ENCODE measurements at regions not wholly inside any gene's neighbourhood (a gene's known extent, or its start where the extent isn't known, plus 50 kb on each side); places are given as distances from the start of the nearest gene placed in this dataset.
"Not testable (repeated sequence)": the region's sequence is repeated elsewhere in the genome, so short reads cannot be mapped to it uniquely, and the experiment has no call there.

- DNase-seq (ENCODE audit: low read depth in 2 of 2) = no peak
Observed at GRCh38 chr6:1230689-1231605, 81.0 kb upstream of the FOXQ1 start.

DNA sequence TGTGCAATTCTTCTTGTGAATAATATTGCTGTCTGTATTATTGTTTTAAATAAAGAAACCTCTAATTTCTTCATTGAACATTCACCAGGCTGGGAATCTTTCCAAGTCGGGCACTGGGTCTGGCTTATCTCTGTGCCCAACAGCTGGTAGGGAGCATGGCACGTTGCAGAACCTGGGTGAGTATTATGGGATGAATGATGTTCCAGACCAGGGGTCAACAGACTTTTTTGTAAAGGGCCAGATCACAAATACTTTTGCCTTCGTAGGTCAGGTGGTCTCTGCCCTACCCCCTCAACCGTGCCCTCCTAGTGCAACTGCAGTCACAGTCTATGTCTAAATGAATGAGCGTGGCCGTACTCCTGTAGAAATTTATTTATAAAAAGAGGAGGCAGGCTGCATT lies 81.6 kb upstream of the FOXQ1 start:
- DNase-seq (ENCODE audit: low read depth in 2 of 2) = no peak

DNA sequence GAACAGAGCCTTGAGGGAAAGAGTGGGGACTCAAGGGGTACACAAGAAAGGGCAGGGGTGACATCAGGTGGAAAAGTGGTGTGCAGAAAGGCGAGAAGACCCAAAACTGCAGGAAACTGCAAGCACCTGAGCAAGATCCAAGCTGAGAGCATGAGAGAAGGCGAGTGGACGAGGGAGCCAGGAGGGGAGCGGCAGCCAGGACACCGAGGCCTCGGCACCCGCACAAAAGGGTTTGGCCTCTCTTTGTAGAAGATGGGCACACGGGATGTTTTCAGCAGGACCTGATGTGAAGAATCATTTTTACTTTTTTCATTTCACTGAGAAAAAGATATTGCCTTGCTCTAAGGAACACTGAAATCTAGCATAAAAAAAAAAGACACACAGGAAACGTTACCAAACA lies 82.1 kb upstream of the FOXQ1 start:
- no peak for DNase-seq (ENCODE audit: low read depth in 2 of 2)

DNA sequence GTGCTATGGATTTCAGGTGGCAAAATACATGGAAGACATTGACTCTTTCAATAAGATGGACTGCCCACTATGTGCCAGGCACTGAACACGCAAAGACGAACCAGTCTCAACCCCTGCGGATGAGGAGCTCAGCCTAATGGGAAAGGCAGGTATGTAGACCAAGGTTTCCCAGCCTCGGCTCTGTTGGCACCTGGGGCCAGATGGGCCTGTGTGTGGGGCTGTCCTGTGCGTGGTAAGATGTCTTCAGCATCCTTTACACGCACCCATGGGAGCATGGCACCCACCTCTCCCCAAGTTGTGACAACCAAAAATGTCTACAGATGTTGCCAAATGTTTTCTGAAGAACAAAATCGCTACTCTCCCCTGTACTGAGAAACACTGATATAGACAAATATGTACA lies 82.6 kb upstream of the FOXQ1 start:
- DNase-seq (ENCODE audit: low read depth in 2 of 2) = no peak

GRCh38 chr6:1228754-1229191 lies 83.1 kb upstream of the FOXQ1 start:
- no peak for DNase-seq (ENCODE audit: low read depth in 2 of 2)

- no peak for DNase-seq (ENCODE audit: low read depth in 2 of 2)
Observed at GRCh38 chr6:1227935-1228753, 83.8 kb upstream of the FOXQ1 start.

DNA sequence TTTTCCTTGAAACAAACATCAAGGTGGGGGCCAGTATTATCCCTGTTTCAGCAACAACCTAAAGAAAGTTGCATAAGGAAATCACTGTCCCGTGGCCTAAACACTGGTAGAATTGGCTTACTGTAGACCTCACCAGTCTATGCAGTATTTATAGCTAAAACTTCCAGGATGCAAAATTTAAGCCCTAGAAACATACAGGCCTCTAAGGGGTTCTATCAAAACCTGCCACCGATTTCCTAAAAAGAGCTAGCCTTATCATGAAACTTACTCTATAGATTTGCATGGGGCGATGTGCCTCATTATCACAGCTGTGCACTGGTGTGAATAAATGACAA lies 84.3 kb upstream of the FOXQ1 start:
- DNase-seq (ENCODE audit: low read depth in 2 of 2) = no peak

DNA sequence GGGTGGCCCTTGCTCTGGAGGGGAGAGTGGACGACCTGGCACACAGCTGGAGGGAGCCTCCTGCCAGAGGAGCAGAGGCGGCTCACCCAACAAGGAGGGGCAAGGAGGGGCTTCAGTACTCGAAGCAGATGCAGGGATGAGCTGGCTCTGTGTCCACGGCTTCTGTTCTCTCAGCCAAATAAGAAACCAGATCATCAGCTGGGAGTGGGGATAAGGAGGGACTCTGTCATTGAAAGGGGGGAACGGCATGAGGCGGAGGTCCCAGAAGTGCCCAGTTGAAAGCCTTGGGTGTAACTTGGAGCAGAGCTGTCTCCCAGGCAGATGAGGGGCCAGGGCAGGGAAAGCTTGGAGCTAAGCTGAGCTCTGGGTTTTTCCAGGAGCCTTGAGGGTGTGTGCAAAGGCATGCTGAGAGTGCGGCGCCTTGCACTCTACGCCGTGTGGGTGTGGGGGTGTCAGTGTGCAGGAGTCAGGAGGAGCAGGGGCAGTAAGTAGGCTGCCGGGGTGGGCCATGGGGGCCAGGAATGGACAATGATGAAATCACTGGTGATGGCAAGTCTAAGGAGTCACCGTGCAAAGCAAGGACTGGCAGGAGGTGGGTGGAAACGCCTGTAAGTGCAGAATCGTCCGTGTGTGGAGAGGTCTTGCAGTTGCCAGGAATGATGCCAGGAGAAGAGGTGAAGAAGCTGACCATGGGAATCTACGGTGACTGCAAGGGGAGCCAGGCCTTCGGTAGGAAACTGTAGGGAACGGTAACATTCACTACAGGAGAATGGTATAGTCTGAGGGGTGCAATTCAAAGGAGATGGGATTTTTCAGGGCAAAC lies 85.4 kb upstream of the FOXQ1 start:
- DNase-seq (ENCODE audit: low read depth in 2 of 2) = no peak

GRCh38 chr6:1224514-1224913 lies 87.4 kb upstream of the FOXQ1 start:
- DNase-seq (ENCODE audit: low read depth in 2 of 2) = no peak

- no peak for DNase-seq (ENCODE audit: low read depth in 2 of 2)
Observed at GRCh38 chr6:1222728-1223595, 88.9 kb upstream of the FOXQ1 start.

DNA sequence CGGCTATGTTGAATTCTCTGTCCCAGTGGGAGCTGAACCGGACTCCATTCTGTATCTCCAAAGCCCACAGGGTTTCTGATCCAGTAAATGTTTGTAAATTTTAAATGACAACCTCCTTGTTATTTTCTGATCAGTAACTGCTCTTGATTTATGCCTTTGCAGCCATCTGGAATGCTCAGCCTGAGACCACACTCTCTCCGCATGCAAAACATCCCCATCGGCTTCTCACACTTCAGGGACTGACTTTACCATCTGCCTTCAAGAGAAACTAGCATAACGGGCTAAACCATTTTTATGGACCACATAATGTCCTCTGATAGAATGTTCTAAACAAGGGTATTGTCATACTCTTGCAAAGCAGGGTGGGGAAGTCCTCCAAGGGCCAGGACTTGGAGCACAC lies 94.5 kb upstream of the FOXQ1 start:
- DNase-seq (ENCODE audit: low read depth in 2 of 2) = no peak

DNA sequence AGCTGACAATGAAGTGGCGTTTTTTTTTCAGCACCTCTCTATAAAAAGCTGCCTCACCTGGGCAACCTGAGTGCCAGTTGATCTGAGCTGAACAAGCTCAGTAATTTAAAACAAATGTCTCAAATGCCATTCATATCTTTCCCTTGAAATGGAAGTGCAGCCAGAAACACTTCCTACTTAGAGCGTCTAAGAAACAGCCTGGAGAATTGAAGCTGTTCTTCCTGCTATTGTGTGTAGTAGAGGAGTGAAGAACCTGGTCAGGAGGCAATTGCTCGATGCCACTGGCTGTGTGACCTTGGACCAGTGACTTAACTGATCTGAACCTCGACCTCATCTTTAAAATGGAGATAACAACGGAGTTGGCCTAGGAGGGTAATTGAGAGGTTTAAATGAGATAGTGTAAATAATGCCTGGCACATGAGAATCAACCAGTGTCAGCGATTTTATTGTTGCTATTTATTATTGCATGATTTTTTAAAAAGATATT lies 95.4 kb upstream of the FOXQ1 start:
- DNase-seq (ENCODE audit: low read depth in 2 of 2) = no peak

- DNase-seq (ENCODE audit: low read depth in 2 of 2) = no peak
Observed at GRCh38 chr6:1215884-1216487, 95.9 kb upstream of the FOXQ1 start.

DNA sequence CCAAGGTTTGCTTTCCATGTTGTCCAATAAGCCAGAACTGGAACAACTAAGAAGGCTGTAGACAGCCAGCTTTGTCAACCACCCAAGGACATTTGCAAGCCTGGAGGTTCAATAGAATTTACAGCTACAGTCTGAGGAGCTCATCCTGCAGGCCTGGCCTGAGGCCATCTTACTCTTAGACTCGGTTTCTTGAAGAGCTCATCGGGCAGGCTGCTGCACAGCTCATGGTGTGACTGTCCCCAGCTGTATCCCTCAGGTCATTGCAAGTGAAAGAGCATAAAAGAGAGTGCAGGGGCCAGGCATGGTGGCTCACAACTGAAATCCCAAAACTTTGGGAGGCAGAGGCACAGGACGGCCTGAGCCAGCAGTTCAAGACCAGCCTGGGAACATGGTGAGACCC lies 96.9 kb upstream of the FOXQ1 start:
- no peak for DNase-seq (ENCODE audit: low read depth in 2 of 2)

GRCh38 chr6:1212919-1213318 lies 99.0 kb upstream of the FOXQ1 start:
- DNase-seq (ENCODE audit: low read depth in 2 of 2) = no peak

DNA sequence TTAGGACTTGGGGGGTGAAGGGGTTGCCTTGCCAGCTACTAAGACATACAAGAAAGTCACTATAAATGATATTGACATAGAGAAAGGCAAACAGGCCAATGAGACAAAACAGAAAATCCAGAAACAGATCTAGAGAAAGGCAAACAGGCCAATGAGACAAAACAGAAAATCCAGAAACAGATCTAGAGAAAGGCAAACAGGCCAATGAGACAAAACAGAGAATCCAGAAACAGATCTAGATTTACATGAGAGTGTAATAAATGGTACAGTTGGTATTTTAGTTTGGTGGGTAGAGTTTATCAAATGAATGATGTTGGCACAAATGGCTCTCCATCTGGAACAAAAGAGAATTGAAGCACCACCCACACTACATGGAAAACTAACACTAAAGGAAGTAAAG lies 99.8 kb upstream of the FOXQ1 start:
- not testable (repeated sequence) for DNase-seq (ENCODE audit: low read depth in 2 of 2)

- DNase-seq (ENCODE audit: low read depth in 2 of 2) = not testable (repeated sequence)
Observed at GRCh38 chr6:1210631-1211030, 101.3 kb upstream of the FOXQ1 start.

DNA sequence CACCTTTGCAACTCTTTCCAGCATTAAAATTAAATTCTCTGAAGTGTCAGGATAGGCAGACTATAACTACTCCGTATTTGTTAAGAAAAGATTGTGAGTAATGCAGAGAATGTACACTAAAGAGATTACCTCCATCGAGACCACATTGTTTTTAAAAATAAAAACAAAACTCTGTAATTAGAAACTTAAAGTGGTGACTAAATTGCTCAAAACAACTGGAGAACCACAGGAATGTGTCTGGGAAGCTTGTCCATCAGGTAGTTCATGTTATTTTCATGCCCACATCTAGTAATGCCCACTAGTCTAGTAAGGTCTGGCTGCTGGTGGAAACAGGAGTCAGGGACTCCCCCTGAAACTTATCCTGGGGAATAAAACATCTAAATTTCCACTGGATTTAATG lies 103.0 kb upstream of the FOXQ1 start:
- DNase-seq (ENCODE audit: low read depth in 2 of 2) = no peak

GRCh38 chr6:1203546-1203945 lies 108.4 kb upstream of the FOXQ1 start:
- DNase-seq (ENCODE audit: low read depth in 2 of 2) = no peak

- DNase-seq (ENCODE audit: low read depth in 2 of 2) = no peak
Observed at GRCh38 chr6:1202201-1202600, 109.7 kb upstream of the FOXQ1 start.
